Kidney (tissue), 13 donors: ENCODE measurements at regions not wholly inside any gene's neighbourhood (a gene's known extent, or its start where the extent isn't known, plus 50 kb on each side); places are given as distances from the start of the nearest gene placed in this dataset.

Experiments
- DNase-seq, 5 donors: peaks; one replicate each; pipeline ENCODE4 v3.0.0-alpha.2; 2013 to 2020
- FAIRE-seq: peaks from 2 replicates; lab custom pipeline; 2012; peaks lifted over from hg19 to GRCh38; lab: Jason Lieb, UNC
- H3K27ac ChIP-seq, 2 donors: one replicate each; pipeline ENCODE4 v1.7.0; 2013; ENCODE audit warnings: low read depth in 2 of 2, low read length in 2 of 2, inconsistent platforms in 1 of 2
- H3K27me3 ChIP-seq: one replicate; pipeline ENCODE4 v1.7.1; 2013; ENCODE audit warnings: low read length, inconsistent platforms; ENCODE audit not compliant: control insufficient read depth, insufficient read depth
- H3K36me3 ChIP-seq, 3 donors: one replicate each; pipeline versions ENCODE4 v1.7.0 to v1.7.1; 2013; ENCODE audit warnings: low read length in 3 of 3, control low read depth in 1 of 3, inconsistent platforms in 1 of 3; ENCODE audit not compliant: insufficient read depth in 3 of 3, control insufficient read depth in 2 of 3
- H3K4me1 ChIP-seq, 3 donors: one replicate each; pipeline versions ENCODE4 v1.7.0 to v1.7.1; 2013; ENCODE audit warnings: low read length in 3 of 3, inconsistent platforms in 1 of 3, low read depth in 1 of 3; ENCODE audit not compliant: control insufficient read depth in 2 of 3, insufficient read depth in 2 of 3
- H3K4me3 ChIP-seq, 3 donors: one replicate each; pipeline versions ENCODE4 v1.7.0 to v1.8.1; 2013; ENCODE audit warnings: low read length in 3 of 3, control low read depth in 1 of 3, inconsistent platforms in 1 of 3
- H3K9ac ChIP-seq, 3 donors: one replicate each; pipeline versions ENCODE4 v1.7.0 to v1.7.1; 2013; ENCODE audit warnings: low read length in 3 of 3, control low read depth in 1 of 3, inconsistent platforms in 1 of 3
- H3K9me3 ChIP-seq, 3 donors: one replicate each; pipeline versions ENCODE4 v1.7.0 to v1.7.1; 2013; ENCODE audit warnings: low read length in 3 of 3, control low read depth in 1 of 3, inconsistent platforms in 1 of 3; ENCODE audit not compliant: control insufficient read depth in 2 of 3, insufficient read depth in 1 of 3
- intact Hi-C: fragments of 100-400 bp; cut with DNase I; formaldehyde crosslinking; loops from one replicate; pipeline ENCODE4 v1.11.1; 2022
- TF ChIP-seq, protein P1 (sequence below): IDR thresholded peaks from 3 replicates; pipeline ENCODE4 v1.5.1; 2012; ENCODE audit warnings: mild to moderate bottlenecking, moderate library complexity, borderline replicate concordance; ENCODE audit not compliant: insufficient read depth; ENCODE audit errors: extremely low read depth
- donor health status: control.
- donor health status: control.
- donor health status: control.
- donor health status: control.
- donor health status: control.
- donor health status: DM: yes; HTN: yes; CAD: no.
- donor health status: Normal renal cell carcinoma (clear cell type).

DNA sequence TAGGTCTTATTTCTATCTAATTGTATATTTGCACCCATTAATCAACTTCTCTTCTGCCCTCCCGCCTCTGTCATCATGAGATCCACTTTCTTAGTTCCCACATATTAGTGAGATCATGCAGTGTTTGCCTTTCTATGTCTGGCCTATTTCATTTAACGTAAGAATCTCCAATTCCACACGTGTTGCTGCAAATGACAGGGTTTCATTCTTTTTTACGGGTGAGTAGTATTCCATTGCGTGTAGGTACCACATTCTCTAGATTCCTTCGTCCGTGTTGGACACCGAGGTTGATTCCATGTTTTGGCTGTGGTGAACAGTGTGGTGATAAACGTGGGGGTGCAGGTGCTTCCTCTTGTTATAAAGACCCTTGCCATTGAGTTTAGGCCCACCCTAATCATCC lies 64.7 kb upstream of the GSE1 start:
- intact Hi-C loops: no loop called here
- no peaks in the 10 kb centered on the region for H3K9me3 ChIP-seq
- TF ChIP-seq, protein P1, sequence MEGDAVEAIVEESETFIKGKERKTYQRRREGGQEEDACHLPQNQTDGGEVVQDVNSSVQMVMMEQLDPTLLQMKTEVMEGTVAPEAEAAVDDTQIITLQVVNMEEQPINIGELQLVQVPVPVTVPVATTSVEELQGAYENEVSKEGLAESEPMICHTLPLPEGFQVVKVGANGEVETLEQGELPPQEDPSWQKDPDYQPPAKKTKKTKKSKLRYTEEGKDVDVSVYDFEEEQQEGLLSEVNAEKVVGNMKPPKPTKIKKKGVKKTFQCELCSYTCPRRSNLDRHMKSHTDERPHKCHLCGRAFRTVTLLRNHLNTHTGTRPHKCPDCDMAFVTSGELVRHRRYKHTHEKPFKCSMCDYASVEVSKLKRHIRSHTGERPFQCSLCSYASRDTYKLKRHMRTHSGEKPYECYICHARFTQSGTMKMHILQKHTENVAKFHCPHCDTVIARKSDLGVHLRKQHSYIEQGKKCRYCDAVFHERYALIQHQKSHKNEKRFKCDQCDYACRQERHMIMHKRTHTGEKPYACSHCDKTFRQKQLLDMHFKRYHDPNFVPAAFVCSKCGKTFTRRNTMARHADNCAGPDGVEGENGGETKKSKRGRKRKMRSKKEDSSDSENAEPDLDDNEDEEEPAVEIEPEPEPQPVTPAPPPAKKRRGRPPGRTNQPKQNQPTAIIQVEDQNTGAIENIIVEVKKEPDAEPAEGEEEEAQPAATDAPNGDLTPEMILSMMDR: no peak
- FAIRE-seq: no peak
- peaks cover 0 to 4% (median 0%) of the 10 kb centered on the region in 3 donors for H3K4me1 ChIP-seq
- no peak overlapping the region for H3K4me3 ChIP-seq
- H3K9ac ChIP-seq: no peak overlapping the region
- no peak for DNase-seq
- no peak overlapping the region for H3K27ac ChIP-seq
- no peaks in the 10 kb centered on the region for H3K36me3 ChIP-seq
- no peaks in the 10 kb centered on the region for H3K27me3 ChIP-seq

DNA sequence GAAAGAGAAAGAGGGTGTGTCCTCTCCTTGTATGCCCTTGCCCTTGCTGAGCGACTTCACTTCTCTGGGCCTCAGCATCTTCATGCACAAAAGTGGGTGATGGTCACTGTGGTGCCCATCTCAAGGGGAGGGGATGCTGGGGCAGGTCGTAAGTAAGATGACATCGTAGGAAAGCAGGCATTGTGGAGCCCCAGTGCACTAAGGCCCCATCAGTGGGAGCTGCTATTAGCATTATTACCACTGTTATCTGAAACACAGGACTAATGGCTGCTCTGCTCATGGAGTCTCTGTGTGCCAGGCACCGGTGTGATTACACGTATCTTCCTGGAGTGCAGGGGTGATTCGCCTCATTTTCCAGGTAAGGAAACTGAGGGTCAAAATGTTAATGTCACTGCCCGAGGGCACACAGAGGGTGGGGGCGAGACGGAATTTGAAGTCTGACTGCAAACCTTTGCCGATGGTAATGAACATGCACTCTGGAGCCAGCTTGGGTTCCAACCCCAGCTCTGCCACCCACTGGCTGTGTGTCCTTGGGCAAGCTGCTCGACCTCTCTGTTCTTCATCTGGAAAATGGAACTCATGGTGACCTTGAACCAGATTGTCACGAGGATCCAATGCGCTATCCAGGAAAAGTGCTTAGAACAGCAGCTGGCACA lies 63.2 kb upstream of the GSE1 start:
- no peak for FAIRE-seq
- intact Hi-C loops: no loop called here

DNA sequence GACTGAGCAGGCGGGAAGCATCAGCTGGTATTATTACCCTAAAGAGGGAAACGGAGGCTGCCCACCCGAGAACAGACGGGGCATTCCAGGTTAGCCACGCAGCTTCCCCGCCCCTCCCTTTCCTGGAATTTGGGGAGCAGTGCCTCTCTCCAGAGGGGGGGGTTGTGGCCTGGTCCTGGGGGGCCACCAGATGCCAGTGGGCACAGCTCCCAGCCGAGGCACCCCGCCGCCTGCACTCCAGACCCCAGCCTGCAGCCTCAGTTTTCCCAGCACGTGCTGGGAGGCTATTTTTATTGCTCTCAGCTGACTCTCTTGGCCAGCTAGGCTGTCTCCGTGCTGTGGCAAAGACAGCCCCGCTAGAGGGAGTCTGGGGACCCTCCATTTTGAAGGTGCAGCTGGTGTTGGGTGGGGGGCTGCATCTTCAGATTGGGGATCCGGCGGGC lies 62.7 kb upstream of the GSE1 start:
- H3K4me3 ChIP-seq: no peak overlapping the region
- H3K4me1 ChIP-seq: peaks cover 0 to 9% (median 4%) of the 10 kb centered on the region in 3 donors
- DNase-seq (peak in 2 of 5 donors; percentile 53 to 71), FAIRE-seq (no peak)
- TF ChIP-seq, protein P1: no peak
- no peaks in the 10 kb centered on the region for H3K9me3 ChIP-seq
- intact Hi-C loops: no loop called here
- H3K9ac ChIP-seq: no peak overlapping the region
- no peak overlapping the region for H3K27ac ChIP-seq
- no peaks in the 10 kb centered on the region for H3K27me3 ChIP-seq
- no peaks in the 10 kb centered on the region for H3K36me3 ChIP-seq

More for the DNA sequence above, 63.2 kb upstream of the GSE1 start:
- TF ChIP-seq, protein P1: no peak
- H3K27ac ChIP-seq: no peak overlapping the region
- no peaks in the 10 kb centered on the region for H3K27me3 ChIP-seq
- no peak for DNase-seq
- no peaks in the 10 kb centered on the region for H3K36me3 ChIP-seq
- H3K9me3 ChIP-seq: no peaks in the 10 kb centered on the region
- H3K4me1 ChIP-seq: peaks cover 0 to 9% (median 4%) of the 10 kb centered on the region in 3 donors
- H3K4me3 ChIP-seq: no peak overlapping the region
- no peak overlapping the region for H3K9ac ChIP-seq
